ENCODE measurements at regions not wholly inside any gene's neighbourhood (a gene's known extent, or its start where the extent isn't known, plus 50 kb on each side); places are given as distances from the start of the nearest gene placed in this dataset.

GRCh38 chr5:72623323-72623722, 116.1 kb upstream of the ZNF366 start:
- no peak for TF ChIP-seq POLR2A (IDR thresholded peaks at IDR 0.05)
- no peak for TF ChIP-seq CTCF (IDR thresholded peaks at IDR 0.05 in 8 of 11, conservative IDR thresholded peaks at IDR 0.05 in 3 of 11)
- TF ChIP-seq POLR2AphosphoS5 (IDR thresholded peaks at IDR 0.05) = no peak
